GM12878 (cell line): ENCODE measurements at regions not wholly inside any gene's neighbourhood (a gene's known extent, or its start where the extent isn't known, plus 50 kb on each side); places are given as distances from the start of the nearest gene placed in this dataset.

Experiments used
- EP300 ChIP-seq, 2 experiments: fragments of 150-350 bp in 1 of 2; IDR thresholded peaks; 2 replicates each; pipeline ENCODE4 v1.6.1; 2011 to 2012; ENCODE audit warnings: low read depth in 2 of 2, low read length in 2 of 2, borderline replicate concordance in 1 of 2, improper control_type of control experiment in 1 of 2, inconsistent platforms in 1 of 2; ENCODE audit not compliant: control insufficient read depth in 1 of 2
- POLR2A ChIP-seq: IDR thresholded peaks from 2 replicates; pipeline ENCODE4 v1.6.1; 2011; ENCODE audit warnings: low read depth, mild to moderate bottlenecking, low read length
- REST ChIP-seq: IDR thresholded peaks from 2 replicates; pipeline ENCODE4 v1.6.1; 2012; ENCODE audit warnings: mild to moderate bottlenecking, low read depth, low read length

- TF ChIP-seq REST (no peak), EP300 (IDR thresholded peaks at IDR 0.05; ENCODE audit: borderline replicate concordance in 1 of 2, control insufficient read depth in 1 of 2, low read depth in 2 of 2, low read length in 2 of 2) (no peak), POLR2A (no peak)
Measured at GRCh38 chr13:47175172-47175866, 278.5 kb upstream of the HTR2A start.
